Fibroblast of lung (primary cell): ENCODE measurements at regions not wholly inside any gene's neighbourhood (a gene's known extent, or its start where the extent isn't known, plus 50 kb on each side); places are given as distances from the start of the nearest gene placed in this dataset.

Source experiments
- DNase-seq, 2 donors: peaks; one replicate each; pipeline versions ENCODE4 v3.0.0 to v3.0.0-alpha.2; 2010; ENCODE audit warnings: low read depth in 2 of 2
- H2AFZ ChIP-seq: 2 replicates; pipeline ENCODE4 v1.5.1; 2012; ENCODE audit warnings: low read length, control low read depth, inconsistent platforms
- H3K27ac ChIP-seq: 2 replicates; pipeline ENCODE4 v1.5.1; 2011; ENCODE audit warnings: low read length, control low read depth; ENCODE audit not compliant: insufficient read depth
- H3K27me3 ChIP-seq: 2 replicates; pipeline ENCODE4 v1.5.1; 2011; ENCODE audit warnings: mild to moderate bottlenecking, low read length; ENCODE audit not compliant: control insufficient read depth, insufficient read depth
- H3K36me3 ChIP-seq: 2 replicates; pipeline ENCODE4 v1.5.1; 2011; ENCODE audit warnings: low read length; ENCODE audit not compliant: control insufficient read depth, insufficient read depth
- H3K4me1 ChIP-seq: 2 replicates; pipeline ENCODE4 v1.5.1; 2011; ENCODE audit warnings: low read length; ENCODE audit not compliant: control insufficient read depth, insufficient read depth; ENCODE audit errors: extremely low read depth
- H3K4me2 ChIP-seq: 2 replicates; pipeline ENCODE4 v1.5.1; 2011; ENCODE audit warnings: low read length, control low read depth; ENCODE audit not compliant: insufficient read depth; ENCODE audit errors: extremely low read depth
- H3K4me3 ChIP-seq, 4 experiments: fragments of 200-600 bp in 1 of 4; sonication (generic) in 1 of 4; replicated peaks in 1 of 4; 2 replicates each; pipeline ENCODE4 v1.5.1; 2011 to 2016; ENCODE audit warnings: low read length in 4 of 4, low read depth in 3 of 4, mild to moderate bottlenecking in 3 of 4, control low read depth in 2 of 4, inconsistent platforms in 1 of 4, mixed read lengths in 1 of 4; ENCODE audit not compliant: insufficient read depth in 1 of 4; ENCODE audit errors: control extremely low read depth in 1 of 4
- H3K79me2 ChIP-seq: 2 replicates; pipeline ENCODE4 v1.5.1; 2012; ENCODE audit warnings: mild to moderate bottlenecking, low read length, inconsistent platforms; ENCODE audit not compliant: control insufficient read depth, insufficient read depth
- H3K9ac ChIP-seq: 2 replicates; pipeline ENCODE4 v1.5.1; 2011; ENCODE audit warnings: mild to moderate bottlenecking, low read length, control low read depth; ENCODE audit not compliant: insufficient read depth
- H3K9me3 ChIP-seq: 2 replicates; pipeline ENCODE4 v1.5.1; 2012; ENCODE audit warnings: low read depth, low read length; ENCODE audit not compliant: control insufficient read depth, insufficient read depth
- H4K20me1 ChIP-seq: 2 replicates; pipeline ENCODE4 v1.5.1; 2011; ENCODE audit warnings: low read length; ENCODE audit not compliant: control insufficient read depth, insufficient read depth; ENCODE audit errors: extremely low read depth
- EZH2 ChIP-seq: IDR thresholded peaks from 2 replicates; pipeline ENCODE4 v1.5.1; 2012; ENCODE audit warnings: low read length, control low read depth, mild to moderate bottlenecking; ENCODE audit errors: missing control alignments
- TF ChIP-seq, protein P1 (sequence below), 2 donors: IDR thresholded peaks in 1 of 2; conservative IDR thresholded peaks in 1 of 2; 1 replicate in 1 of 2; 2 replicates in 1 of 2; pipeline ENCODE4 v1.5.1; 2011 to 2012; ENCODE audit warnings: low read length in 2 of 2, control low read depth in 1 of 2, inconsistent platforms in 1 of 2, low read depth in 1 of 2, mild to moderate bottlenecking in 1 of 2

DNA sequence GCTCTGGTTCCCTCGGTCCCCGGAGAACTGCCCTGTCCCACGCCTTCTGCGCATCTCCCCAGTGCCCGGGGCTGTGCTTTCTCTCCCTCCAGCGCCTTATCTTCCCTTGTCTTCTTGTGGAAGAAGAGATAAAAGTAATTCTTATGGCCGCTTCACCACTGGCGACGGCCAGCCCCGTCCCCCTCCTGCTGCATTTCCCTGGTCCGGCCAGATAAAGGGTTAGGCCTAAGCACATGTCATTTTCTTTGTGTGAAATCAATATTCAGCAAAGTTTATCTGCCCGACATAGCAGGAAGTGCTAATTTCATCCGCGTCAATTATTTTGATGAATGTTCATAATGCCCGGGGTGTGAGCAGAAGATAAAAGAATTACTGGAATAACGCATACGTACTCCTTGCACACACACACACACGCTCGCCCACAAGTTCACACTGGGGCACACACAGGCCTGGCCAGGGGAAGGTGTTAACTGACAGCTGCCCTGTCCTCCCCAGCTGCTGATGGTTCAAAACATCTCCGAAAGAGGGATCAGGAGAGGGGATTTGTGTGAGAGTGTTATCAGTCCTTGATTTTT lies 177.7 kb upstream of the LHX5 start:
- H3K36me3 ChIP-seq: no peaks in the 10 kb centered on the region
- H3K79me2 ChIP-seq: no peaks in the 10 kb centered on the region
- H3K4me1 ChIP-seq: no peaks in the 10 kb centered on the region
- H4K20me1 ChIP-seq: no peaks in the 10 kb centered on the region
- no peak overlapping the region for H3K4me3 ChIP-seq
- DNase-seq: no peak
- no peaks in the 10 kb centered on the region for H3K9me3 ChIP-seq
- TF ChIP-seq, protein P1, sequence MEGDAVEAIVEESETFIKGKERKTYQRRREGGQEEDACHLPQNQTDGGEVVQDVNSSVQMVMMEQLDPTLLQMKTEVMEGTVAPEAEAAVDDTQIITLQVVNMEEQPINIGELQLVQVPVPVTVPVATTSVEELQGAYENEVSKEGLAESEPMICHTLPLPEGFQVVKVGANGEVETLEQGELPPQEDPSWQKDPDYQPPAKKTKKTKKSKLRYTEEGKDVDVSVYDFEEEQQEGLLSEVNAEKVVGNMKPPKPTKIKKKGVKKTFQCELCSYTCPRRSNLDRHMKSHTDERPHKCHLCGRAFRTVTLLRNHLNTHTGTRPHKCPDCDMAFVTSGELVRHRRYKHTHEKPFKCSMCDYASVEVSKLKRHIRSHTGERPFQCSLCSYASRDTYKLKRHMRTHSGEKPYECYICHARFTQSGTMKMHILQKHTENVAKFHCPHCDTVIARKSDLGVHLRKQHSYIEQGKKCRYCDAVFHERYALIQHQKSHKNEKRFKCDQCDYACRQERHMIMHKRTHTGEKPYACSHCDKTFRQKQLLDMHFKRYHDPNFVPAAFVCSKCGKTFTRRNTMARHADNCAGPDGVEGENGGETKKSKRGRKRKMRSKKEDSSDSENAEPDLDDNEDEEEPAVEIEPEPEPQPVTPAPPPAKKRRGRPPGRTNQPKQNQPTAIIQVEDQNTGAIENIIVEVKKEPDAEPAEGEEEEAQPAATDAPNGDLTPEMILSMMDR (conservative IDR thresholded peaks at IDR 0.05 in 1 of 2, IDR thresholded peaks at IDR 0.05 in 1 of 2; ENCODE audit: low read depth in 1 of 2, low read length in 2 of 2): no peak
- no peak for TF ChIP-seq EZH2
- no peak overlapping the region for H3K4me2 ChIP-seq
- H3K9ac ChIP-seq: no peak overlapping the region
- no peak overlapping the region for H2AFZ ChIP-seq
- H3K27me3 ChIP-seq: no peaks in the 10 kb centered on the region
- no peak overlapping the region for H3K27ac ChIP-seq

DNA sequence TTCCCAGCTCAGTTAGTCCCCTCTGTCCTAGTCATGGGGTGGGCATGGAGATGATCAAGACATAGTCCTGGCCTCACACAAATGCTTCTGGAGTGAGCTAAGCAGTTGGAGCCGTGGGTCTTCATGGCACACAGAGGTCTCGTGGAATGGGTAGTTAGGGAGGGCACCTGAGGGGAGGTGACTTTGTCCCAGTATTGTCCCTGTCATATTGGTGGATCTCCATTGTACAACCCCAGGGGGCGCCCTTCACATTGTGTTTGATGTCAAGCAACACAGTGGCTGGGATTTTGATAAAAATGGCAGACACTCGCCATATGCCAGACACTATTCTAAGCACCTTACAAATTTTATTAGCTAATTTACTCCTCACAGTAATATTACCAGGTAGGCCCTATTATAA lies 175.4 kb upstream of the LHX5 start:
- Histone ChIP-seq H3K9ac (no peak overlapping the region), H3K9me3 (no peaks in the 10 kb centered on the region), H3K36me3 (no peaks in the 10 kb centered on the region), H3K4me2 (no peak overlapping the region), H4K20me1 (no peaks in the 10 kb centered on the region), H3K79me2 (no peaks in the 10 kb centered on the region), H3K27ac (no peak overlapping the region), H3K4me3 (no peak overlapping the region), H2AFZ (no peak overlapping the region), H3K4me1 (no peaks in the 10 kb centered on the region), H3K27me3 (no peaks in the 10 kb centered on the region)
- DNase-seq: no peak
- TF ChIP-seq EZH2: no peak
- TF ChIP-seq, protein P1 (conservative IDR thresholded peaks at IDR 0.05 in 1 of 2, IDR thresholded peaks at IDR 0.05 in 1 of 2; ENCODE audit: low read depth in 1 of 2, low read length in 2 of 2): no peak

DNA sequence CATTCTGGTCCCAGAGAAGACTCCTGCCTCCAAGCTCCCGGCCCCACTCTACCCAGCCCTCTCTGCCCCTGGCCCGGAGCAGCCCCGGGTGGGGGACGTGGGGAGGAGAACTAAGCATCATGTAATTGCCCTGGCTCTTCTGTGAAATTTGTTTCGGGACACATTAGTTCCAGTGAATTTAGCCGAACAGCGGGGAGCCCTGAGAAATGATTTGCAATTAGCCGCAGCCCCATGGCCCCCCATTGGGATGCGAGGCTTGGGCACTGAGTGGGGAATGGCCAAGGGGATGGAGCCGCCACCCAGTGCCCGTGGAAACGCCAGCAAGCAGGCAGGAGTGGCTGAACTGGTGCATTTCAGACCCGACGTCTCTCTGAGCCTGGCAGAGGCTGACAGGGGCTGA lies 173.9 kb upstream of the LHX5 start:
- H4K20me1 ChIP-seq: no peaks in the 10 kb centered on the region
- no peak overlapping the region for H3K9ac ChIP-seq
- no peak for DNase-seq
- no peaks in the 10 kb centered on the region for H3K4me1 ChIP-seq
- H3K36me3 ChIP-seq: no peaks in the 10 kb centered on the region
- no peak overlapping the region for H3K4me2 ChIP-seq
- no peaks in the 10 kb centered on the region for H3K79me2 ChIP-seq
- no peaks in the 10 kb centered on the region for H3K27me3 ChIP-seq
- no peak overlapping the region for H3K4me3 ChIP-seq
- H2AFZ ChIP-seq: no peak overlapping the region
- no peaks in the 10 kb centered on the region for H3K9me3 ChIP-seq
- no peak overlapping the region for H3K27ac ChIP-seq
- TF ChIP-seq EZH2: no peak
- TF ChIP-seq, protein P1 (conservative IDR thresholded peaks at IDR 0.05 in 1 of 2, IDR thresholded peaks at IDR 0.05 in 1 of 2; ENCODE audit: low read depth in 1 of 2, low read length in 2 of 2): no peak
